DND-41 (cell line): ENCODE measurements at regions not wholly inside any gene's neighbourhood (a gene's known extent, or its start where the extent isn't known, plus 50 kb on each side); places are given as distances from the start of the nearest gene placed in this dataset.

Source experiments
- CTCF ChIP-seq: IDR thresholded peaks from 2 replicates; pipeline ENCODE4 v1.5.1; 2012; ENCODE audit warnings: borderline replicate concordance, low read length, moderate library complexity, mild to moderate bottlenecking; ENCODE audit not compliant: poor library complexity, severe bottlenecking; ENCODE audit errors: extremely low read depth
- EZH2 ChIP-seq: IDR thresholded peaks from 3 replicates; pipeline ENCODE4 v1.6.1; 2012; ENCODE audit warnings: borderline replicate concordance, low read depth, mild to moderate bottlenecking, moderate library complexity, low read length, inconsistent platforms; ENCODE audit not compliant: severe bottlenecking

DNA sequence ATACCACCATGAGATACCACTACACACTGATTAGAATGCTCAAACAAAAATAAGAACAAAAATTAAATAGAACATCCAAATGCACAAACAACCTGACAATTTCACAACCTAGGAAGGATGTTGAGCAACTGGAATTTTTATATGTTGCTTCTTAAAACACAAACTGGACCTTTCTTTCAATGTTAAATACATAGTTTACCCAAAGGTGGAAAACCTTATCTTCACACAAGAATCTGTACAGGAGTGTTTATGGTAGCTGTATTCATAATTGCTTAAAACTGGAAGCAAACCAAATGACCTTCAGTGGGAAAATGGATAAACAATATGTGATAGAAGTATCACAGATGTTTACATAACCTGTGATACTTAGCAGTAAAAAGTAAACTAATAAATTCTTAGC, 573.8 kb downstream of the MAGEB5 start:
- TF ChIP-seq EZH2, result no peak
- TF ChIP-seq CTCF, result no peak
